IMR-90 (cell line): ENCODE measurements at regions not wholly inside any gene's neighbourhood (a gene's known extent, or its start where the extent isn't known, plus 50 kb on each side); places are given as distances from the start of the nearest gene placed in this dataset.

Source experiments
- ATAC-seq: fragments of 200-7000 bp; cut with Tn5 transposase; 2 replicates; pipeline ENCODE4 v1.9.1; 2020; ENCODE audit warnings: low read depth, mild to moderate bottlenecking, moderate library complexity
- BruUV-seq: library from RNA; stranded (reverse); fragments of 400-500 nt; replicated peaks from 2 replicates; lab custom pipeline; 2021; lab: Mats Ljungman, UMichigan
- CTCF ChIA-PET: fragments of 300-600 bp; formaldehyde crosslinking; extraction: SDS; loops from one replicate; lab custom pipeline; 2021; ENCODE audit warnings: antibody characterized with exemption; lab: Yijun Ruan, JAX
- POLR2A ChIA-PET: fragments of 300-600 bp; sonication (Branson Sonifier 250); formaldehyde crosslinking; loops from one replicate; lab custom pipeline; 2022; ENCODE audit warnings: antibody characterized with exemption; ENCODE audit not compliant: unreplicated experiment; lab: Charles Lee
- DNase-seq: peaks from one replicate; pipeline ENCODE4 v3.0.0; 2013
- H2AFZ ChIP-seq: replicated peaks from 2 replicates; pipeline ENCODE3; 2013; ENCODE audit warnings: low read length, mild to moderate bottlenecking; ENCODE audit not compliant: poor library complexity
- H2AK5ac ChIP-seq: 2 replicates; pipeline ENCODE4 v1.6.1; 2013; ENCODE audit warnings: low read depth, low read length, inconsistent platforms
- H2AK9ac ChIP-seq: replicated peaks from 2 replicates; pipeline ENCODE3; 2013; ENCODE audit warnings: mild to moderate bottlenecking, low read depth, low read length, moderate library complexity; ENCODE audit not compliant: poor library complexity
- H2BK120ac ChIP-seq: 2 replicates; pipeline ENCODE4 v1.6.1; 2013; ENCODE audit warnings: low read depth, low read length, inconsistent platforms
- H2BK15ac ChIP-seq: 3 replicates; pipeline ENCODE4 v1.6.1; 2013; ENCODE audit warnings: low read depth, low read length, inconsistent platforms
- H2BK20ac ChIP-seq: 2 replicates; pipeline ENCODE4 v1.6.1; 2013; ENCODE audit warnings: low read depth, mild to moderate bottlenecking, inconsistent platforms, low read length, moderate library complexity
- H2BK5ac ChIP-seq: 2 replicates; pipeline ENCODE4 v1.6.1; 2013; ENCODE audit warnings: mild to moderate bottlenecking, low read depth, low read length, inconsistent platforms; ENCODE audit not compliant: poor library complexity, severe bottlenecking
- H3K14ac ChIP-seq: replicated peaks from 2 replicates; pipeline ENCODE4 v1.6.1; 2013; ENCODE audit warnings: low read depth, low read length, inconsistent platforms
- H3K18ac ChIP-seq: 2 replicates; pipeline ENCODE4 v1.6.1; 2013; ENCODE audit warnings: low read depth, low read length, control low read depth
- H3K23ac ChIP-seq: 2 replicates; pipeline ENCODE4 v1.6.1; 2013; ENCODE audit warnings: low read depth, low read length, inconsistent platforms
- H3K27ac ChIP-seq: 2 replicates; pipeline ENCODE4 v1.5.1; 2013; ENCODE audit warnings: mild to moderate bottlenecking, control low read depth, low read length; ENCODE audit not compliant: insufficient read depth
- H3K27me3 ChIP-seq: 2 replicates; pipeline ENCODE4 v1.6.1; 2013; ENCODE audit warnings: low read length; ENCODE audit not compliant: control insufficient read depth, insufficient read depth
- H3K36me3 ChIP-seq: 2 replicates; pipeline ENCODE4 v1.6.1; 2013; ENCODE audit warnings: low read length, mixed read lengths; ENCODE audit not compliant: control insufficient read depth, insufficient read depth
- H3K4ac ChIP-seq: 2 replicates; pipeline ENCODE4 v1.6.1; 2013; ENCODE audit warnings: low read depth, low read length, inconsistent platforms
- H3K4me1 ChIP-seq: 2 replicates; pipeline ENCODE4 v1.6.1; 2013; ENCODE audit warnings: low read length, mixed read lengths; ENCODE audit not compliant: control insufficient read depth, insufficient read depth
- H3K4me2 ChIP-seq: 2 replicates; pipeline ENCODE4 v1.6.1; 2013; ENCODE audit warnings: low read depth, mild to moderate bottlenecking, control low read depth, low read length, moderate library complexity
- H3K4me3 ChIP-seq: 2 replicates; pipeline ENCODE4 v1.5.1; 2013; ENCODE audit warnings: low read depth, mild to moderate bottlenecking, control low read depth, low read length, moderate library complexity; ENCODE audit not compliant: insufficient read depth
- H3K56ac ChIP-seq: 2 replicates; pipeline ENCODE4 v1.6.1; 2013; ENCODE audit warnings: low read length, inconsistent platforms; ENCODE audit not compliant: insufficient read depth; ENCODE audit errors: extremely low read depth
- H3K79me1 ChIP-seq, 2 experiments: 2 replicates each; pipeline ENCODE4 v1.6.1; 2013; ENCODE audit warnings: low read length in 2 of 2, inconsistent platforms in 1 of 2, low read depth in 1 of 2
- H3K9ac ChIP-seq: 2 replicates; pipeline ENCODE4 v1.6.1; 2013; ENCODE audit warnings: low read depth, low read length, control low read depth
- H3K9me1 ChIP-seq: 2 replicates; pipeline ENCODE4 v1.6.1; 2013; ENCODE audit warnings: low read length, inconsistent platforms; ENCODE audit not compliant: insufficient read depth
- H3K9me3 ChIP-seq: 2 replicates; pipeline ENCODE4 v1.6.1; 2013; ENCODE audit warnings: low read length; ENCODE audit not compliant: control insufficient read depth, insufficient read depth
- H4K20me1 ChIP-seq: 2 replicates; pipeline ENCODE4 v1.6.1; 2013; ENCODE audit warnings: low read length, inconsistent platforms; ENCODE audit not compliant: insufficient read depth
- H4K5ac ChIP-seq: 2 replicates; pipeline ENCODE4 v1.6.1; 2013; ENCODE audit warnings: mild to moderate bottlenecking, low read depth, low read length, control low read depth
- H4K8ac ChIP-seq, 2 experiments: 2 replicates each; pipeline ENCODE4 v1.6.1; 2013; ENCODE audit warnings: low read depth in 2 of 2, low read length in 2 of 2, control low read depth in 1 of 2, inconsistent platforms in 1 of 2
- H4K91ac ChIP-seq: 2 replicates; pipeline ENCODE4 v1.6.1; 2013; ENCODE audit warnings: low read depth, low read length, inconsistent platforms; ENCODE audit not compliant: insufficient read depth
- CEBPB ChIP-seq: IDR thresholded peaks from 2 replicates; pipeline ENCODE4 v1.6.1; 2012; ENCODE audit warnings: low read depth, low read length, improper control_type of control experiment
- CHD1 ChIP-seq: IDR thresholded peaks from 2 replicates; pipeline ENCODE4 v1.6.1; 2012; ENCODE audit warnings: low read depth, low read length, improper control_type of control experiment
- NFE2L2 ChIP-seq: fragments of 150-350 bp; IDR thresholded peaks from 2 replicates; pipeline ENCODE4 v1.6.1; 2016; ENCODE audit warnings: low read depth, mild to moderate bottlenecking, low read length
- POLR2A ChIP-seq: IDR thresholded peaks from 2 replicates; pipeline ENCODE4 v1.6.1; 2012; ENCODE audit warnings: mild to moderate bottlenecking, low read depth, low read length
- RCOR1 ChIP-seq: IDR thresholded peaks from 2 replicates; pipeline ENCODE4 v1.6.1; 2012; ENCODE audit warnings: mild to moderate bottlenecking, low read length, improper control_type of control experiment; ENCODE audit not compliant: insufficient replicate concordance
- WGBS, 2 experiments: methylation state at CpG; one replicate each; pipeline versions ENCODE4 v1.1.5 to v1.1.7; 2013; ENCODE audit warnings: missing lambda C conversion rate in 2 of 2; ENCODE audit not compliant: insufficient read length in 1 of 2; ENCODE audit errors: extremely low coverage in 2 of 2; 5-methylcytosine and 5-hydroxymethylcytosine counted together
- dilution Hi-C: fragments of 300-500 bp; cut with HindIII; formaldehyde crosslinking; loops from one replicate; pipeline ENCODE4 v1.14.3; 2018; ENCODE audit warnings: low sequenced_read_pairs; ENCODE audit not compliant: unreplicated experiment
- in situ Hi-C: fragments of 300-500 bp; cut with MboI; formaldehyde crosslinking; loops from 3 replicates; pipeline ENCODE4 v1.14.3; 2019; ENCODE audit warnings: low sequenced_read_pairs, inconsistent platforms, mixed read lengths
- intact Hi-C: fragments of 100-400 bp; cut with micrococcal nuclease; formaldehyde crosslinking; loops from 2 replicates; pipeline ENCODE4 v1.10.0; 2022
- TF ChIP-seq, protein P1 (sequence below): fragments of 150-350 bp; IDR thresholded peaks from 2 replicates; pipeline ENCODE4 v1.6.1; 2017; ENCODE audit warnings: mild to moderate bottlenecking, antibody characterized with exemption, low read length, low read depth

DNA sequence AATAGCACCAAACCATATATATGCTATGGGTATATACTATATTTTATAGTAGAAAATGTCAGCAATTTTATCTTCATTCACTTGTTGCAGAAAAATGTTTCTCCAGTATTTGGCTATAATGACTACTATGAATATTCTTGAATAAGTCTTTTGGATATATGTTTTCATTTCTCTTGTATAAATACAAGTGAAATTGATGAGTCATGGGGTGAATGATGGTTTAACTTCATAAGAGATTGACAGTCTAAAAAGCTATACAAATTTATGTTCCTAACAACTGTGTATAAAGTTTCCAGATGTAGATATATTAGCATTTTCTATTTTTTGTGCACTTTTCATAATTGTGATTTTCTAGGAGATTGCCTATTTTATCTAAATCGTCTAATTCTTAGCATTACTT is 714.8 kb downstream of the TRHDE start:
- Histone ChIP-seq H3K9me1 (no peaks in the 10 kb centered on the region), H2BK120ac (no peak overlapping the region), H3K23ac (no peak overlapping the region), H3K4me3 (no peak overlapping the region), H3K27ac (no peak overlapping the region), H4K91ac (no peak overlapping the region), H3K9me3 (peaks cover 4% of the 10 kb centered on the region; the same call in 1 of the 2 replicates), H3K14ac (no peak overlapping the region), H3K9ac (no peak overlapping the region), H3K36me3 (no peaks in the 10 kb centered on the region), H2BK20ac (no peak overlapping the region), H4K20me1 (no peaks in the 10 kb centered on the region), H2BK5ac (no peak overlapping the region), H3K27me3 (no peaks in the 10 kb centered on the region), H3K79me1 (no peaks in the 10 kb centered on the region), H3K4me1 (no peaks in the 10 kb centered on the region), H2AK5ac (no peak overlapping the region), H3K4ac (no peak overlapping the region), H2AFZ (no peak overlapping the region), H4K8ac (no peak overlapping the region), H2BK15ac (no peak overlapping the region), H4K5ac (no peak overlapping the region), H3K18ac (no peak overlapping the region), H3K4me2 (no peak overlapping the region), H3K56ac (no peak overlapping the region), H2AK9ac (no peak overlapping the region)
- no CpG with 5 or more reads among the region's 1 CpG for WGBS, 2 experiments
- ATAC-seq (no peak), DNase-seq (no peak)
- no TSS peak for BruUV-seq
- intact Hi-C loops, result no loop called here
- ChIA-PET CTCF (no interaction called here), POLR2A (no interaction called here)
- in situ Hi-C loops, result no loop called here
- TF ChIP-seq CEBPB (no peak), POLR2A (no peak), RCOR1 (no peak), NFE2L2 (peak; percentile 60), CHD1 (no peak)
- TF ChIP-seq, protein P1, sequence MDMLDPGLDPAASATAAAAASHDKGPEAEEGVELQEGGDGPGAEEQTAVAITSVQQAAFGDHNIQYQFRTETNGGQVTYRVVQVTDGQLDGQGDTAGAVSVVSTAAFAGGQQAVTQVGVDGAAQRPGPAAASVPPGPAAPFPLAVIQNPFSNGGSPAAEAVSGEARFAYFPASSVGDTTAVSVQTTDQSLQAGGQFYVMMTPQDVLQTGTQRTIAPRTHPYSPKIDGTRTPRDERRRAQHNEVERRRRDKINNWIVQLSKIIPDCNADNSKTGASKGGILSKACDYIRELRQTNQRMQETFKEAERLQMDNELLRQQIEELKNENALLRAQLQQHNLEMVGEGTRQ, result no peak
- dilution Hi-C loops, result no loop called here
